Fibroblast of mammary gland (primary cell): ENCODE measurements at regions not wholly inside any gene's neighbourhood (a gene's known extent, or its start where the extent isn't known, plus 50 kb on each side); places are given as distances from the start of the nearest gene placed in this dataset.

ENCODE experiments used
- DNase-seq: peaks from one replicate; pipeline ENCODE4 v3.0.0-alpha.2; 2010; ENCODE audit warnings: low read depth
- H3K4me3 ChIP-seq: 2 replicates; pipeline ENCODE4 v1.5.1; 2011; ENCODE audit warnings: low read depth, mild to moderate bottlenecking, low read length, moderate library complexity; ENCODE audit not compliant: control insufficient read depth
- CTCF ChIP-seq: conservative IDR thresholded peaks from 2 replicates; pipeline ENCODE4 v1.5.1; 2011; ENCODE audit warnings: low read depth, low read length, inconsistent platforms; ENCODE audit not compliant: control insufficient read depth, insufficient read depth

- DNase-seq, result no peak
- H3K4me3 ChIP-seq, result no peak overlapping the region
- no peak for TF ChIP-seq CTCF
These were observed 275.5 kb upstream of the TMEM132C start for GRCh38 chr12:127991485-127991884.

DNA sequence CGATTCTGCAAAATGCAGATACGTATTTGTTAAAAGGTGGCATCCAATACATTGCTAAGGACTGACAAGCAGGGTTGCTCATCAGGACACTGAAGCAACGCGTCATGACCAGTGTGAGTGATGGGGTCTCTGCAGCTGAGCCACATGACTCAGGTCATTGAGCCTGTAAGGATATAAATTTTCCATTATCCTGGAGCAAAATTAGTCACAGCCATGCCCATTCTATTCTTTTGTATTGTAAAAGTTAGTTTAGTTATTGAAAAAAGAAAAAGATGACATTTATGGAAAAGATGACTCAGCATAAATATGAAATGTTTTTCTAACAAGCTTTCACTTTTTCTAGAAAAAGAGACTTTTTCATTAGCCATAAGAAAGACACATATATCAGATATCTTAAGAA, 268.0 kb upstream of the TMEM132C start:
- no peak for DNase-seq
- no peak for TF ChIP-seq CTCF
- no peak overlapping the region for H3K4me3 ChIP-seq

DNA sequence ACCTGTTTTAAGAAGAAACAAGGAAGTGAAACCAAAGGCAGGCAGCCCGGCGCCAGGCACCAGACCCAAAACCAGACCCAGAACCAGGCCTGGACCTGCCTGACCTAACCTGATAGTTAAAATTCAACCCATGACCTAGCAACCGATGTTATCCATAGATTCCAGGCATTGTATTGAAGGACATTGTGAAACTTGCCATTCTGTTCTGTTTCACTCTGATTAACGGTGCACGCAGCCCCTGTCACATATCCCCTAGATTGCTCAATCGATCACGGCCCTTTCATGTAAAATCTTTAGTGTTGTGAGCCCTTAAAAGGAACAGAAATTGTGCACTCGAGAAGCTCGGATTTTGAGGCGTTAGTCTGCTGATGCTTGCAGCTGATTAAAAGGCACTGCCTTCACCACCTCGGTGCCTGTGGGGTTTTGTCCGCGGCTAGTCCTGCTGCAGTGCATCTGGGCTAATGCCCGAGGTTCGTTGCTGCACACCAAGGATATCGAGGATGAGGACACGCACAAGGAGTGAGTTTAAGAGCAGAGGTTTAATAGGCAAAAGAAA, 262.5 kb upstream of the TMEM132C start:
- H3K4me3 ChIP-seq, result no peak overlapping the region
- DNase-seq, result no peak
- no peak for TF ChIP-seq CTCF

- no peak overlapping the region for H3K4me3 ChIP-seq
- no peak for TF ChIP-seq CTCF
- DNase-seq, result no peak
These were observed 259.7 kb upstream of the TMEM132C start for GRCh38 chr12:128007250-128007649.

GRCh38 chr12:128008341-128008740, 258.6 kb upstream of the TMEM132C start:
- H3K4me3 ChIP-seq, result no peak overlapping the region
- DNase-seq, result no peak
- no peak for TF ChIP-seq CTCF

DNA sequence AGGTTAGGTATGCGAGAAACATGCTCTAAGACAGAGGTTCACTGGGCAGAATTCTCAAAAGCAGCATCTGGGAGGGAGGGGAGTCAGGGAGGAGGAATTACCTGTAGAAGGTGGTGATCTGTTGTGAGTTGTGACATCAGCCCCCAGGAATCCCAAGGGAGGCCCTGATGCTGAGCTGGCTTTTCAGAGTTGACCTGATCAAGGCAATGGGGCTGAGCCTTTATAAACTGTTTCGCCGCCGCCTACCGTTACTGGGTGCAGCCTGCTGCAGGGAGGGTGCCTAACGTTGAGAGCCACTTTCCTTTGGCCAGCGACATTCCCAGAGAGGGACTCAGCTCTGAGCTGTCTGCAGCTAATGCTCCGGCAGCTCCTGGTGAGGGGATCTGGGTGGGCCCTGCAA, 257.9 kb upstream of the TMEM132C start:
- no peak for DNase-seq
- no peak overlapping the region for H3K4me3 ChIP-seq
- TF ChIP-seq CTCF, result no peak

- H3K4me3 ChIP-seq, result no peak overlapping the region
- TF ChIP-seq CTCF, result no peak
- no peak for DNase-seq
These were observed 254.9 kb upstream of the TMEM132C start for GRCh38 chr12:128012110-128012509.
